ENCODE measurements at regions not wholly inside any gene's neighbourhood (a gene's known extent, or its start where the extent isn't known, plus 50 kb on each side); places are given as distances from the start of the nearest gene placed in this dataset.
A peak's percentile ranks its signal among the peaks of the same experiment; 100 is the strongest.

DNA sequence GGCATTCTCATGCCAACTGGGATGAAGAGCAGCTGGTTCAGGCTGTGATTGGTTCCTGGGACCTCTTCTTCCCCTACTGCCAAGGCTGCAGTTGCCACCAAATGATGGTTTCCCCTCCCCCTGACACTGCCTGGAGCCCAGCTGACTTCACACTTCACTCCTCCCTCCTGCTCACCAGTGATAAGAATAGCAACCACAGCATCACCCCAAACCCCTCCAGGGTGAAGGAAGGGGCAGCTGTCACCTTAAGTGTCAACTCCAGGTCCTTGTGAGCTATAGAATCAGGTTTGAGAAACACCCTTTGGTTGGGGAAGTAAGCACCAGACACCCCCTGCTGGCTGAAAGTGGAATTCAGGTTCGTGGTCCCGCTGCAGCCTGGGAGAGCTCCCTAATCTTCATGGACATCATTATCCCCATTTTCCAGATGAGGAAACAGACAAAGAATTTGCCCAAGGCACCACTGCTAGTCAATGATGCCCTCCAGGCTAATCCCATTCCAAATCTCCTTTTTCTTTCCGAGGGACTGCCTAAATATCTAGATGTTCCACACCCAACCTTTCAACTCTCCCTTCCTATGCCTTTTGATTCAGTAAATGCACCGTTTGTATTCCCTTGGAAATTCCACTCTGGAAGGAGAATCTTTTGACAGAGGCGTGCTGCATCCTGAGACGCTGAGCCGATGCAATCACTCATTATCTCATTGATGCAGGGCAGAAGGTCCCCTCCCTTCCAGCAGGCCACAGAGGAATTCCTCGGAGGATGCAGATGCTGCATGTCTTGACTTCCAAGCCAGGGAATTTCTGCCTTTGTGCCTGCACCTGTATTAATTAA, 50.6 kb upstream of the UQCRFS1 start:
- H3K9me3 ChIP-seq: no peaks in the 10 kb centered on the region
- no peak overlapping the region for H3K27ac ChIP-seq
- in situ Hi-C loops (cut with MboI; ENCODE audit: low pct_ligation_motif_present in 1 of 4, low pct_unique_long_range_greater_than_20kb in 1 of 4, low sequenced_read_pairs in 3 of 4): loop anchor here (25.0 kb wide), 1 partner anchor 526 kb away; no protein-coding TSS in a partner anchor
- DNase-seq: peak; percentile 34
- H3K36me3 ChIP-seq: no peaks in the 10 kb centered on the region
- intact Hi-C loops (cut with DNase I; ENCODE audit: low total_unique reads): no loop called here
- no peak overlapping the region for H3K4me3 ChIP-seq
- peaks cover 4% of the 10 kb centered on the region for H3K27me3 ChIP-seq
- H3K4me1 ChIP-seq: no peaks in the 10 kb centered on the region
- WGBS, 2 donors (ENCODE audit: low coverage in 1 of 2): 21 to 29% methylated on average over 2 to 8 of the region's 8 CpGs
- TF ChIP-seq, protein P1, sequence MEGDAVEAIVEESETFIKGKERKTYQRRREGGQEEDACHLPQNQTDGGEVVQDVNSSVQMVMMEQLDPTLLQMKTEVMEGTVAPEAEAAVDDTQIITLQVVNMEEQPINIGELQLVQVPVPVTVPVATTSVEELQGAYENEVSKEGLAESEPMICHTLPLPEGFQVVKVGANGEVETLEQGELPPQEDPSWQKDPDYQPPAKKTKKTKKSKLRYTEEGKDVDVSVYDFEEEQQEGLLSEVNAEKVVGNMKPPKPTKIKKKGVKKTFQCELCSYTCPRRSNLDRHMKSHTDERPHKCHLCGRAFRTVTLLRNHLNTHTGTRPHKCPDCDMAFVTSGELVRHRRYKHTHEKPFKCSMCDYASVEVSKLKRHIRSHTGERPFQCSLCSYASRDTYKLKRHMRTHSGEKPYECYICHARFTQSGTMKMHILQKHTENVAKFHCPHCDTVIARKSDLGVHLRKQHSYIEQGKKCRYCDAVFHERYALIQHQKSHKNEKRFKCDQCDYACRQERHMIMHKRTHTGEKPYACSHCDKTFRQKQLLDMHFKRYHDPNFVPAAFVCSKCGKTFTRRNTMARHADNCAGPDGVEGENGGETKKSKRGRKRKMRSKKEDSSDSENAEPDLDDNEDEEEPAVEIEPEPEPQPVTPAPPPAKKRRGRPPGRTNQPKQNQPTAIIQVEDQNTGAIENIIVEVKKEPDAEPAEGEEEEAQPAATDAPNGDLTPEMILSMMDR (IDR thresholded peaks at IDR 0.05): peak; percentile 50 to 74 (median 67)
- TF ChIP-seq EP300 (IDR thresholded peaks at IDR 0.05; ENCODE audit: low read depth) (no peak), POLR2A (IDR thresholded peaks at IDR 0.05) (no peak)

DNA sequence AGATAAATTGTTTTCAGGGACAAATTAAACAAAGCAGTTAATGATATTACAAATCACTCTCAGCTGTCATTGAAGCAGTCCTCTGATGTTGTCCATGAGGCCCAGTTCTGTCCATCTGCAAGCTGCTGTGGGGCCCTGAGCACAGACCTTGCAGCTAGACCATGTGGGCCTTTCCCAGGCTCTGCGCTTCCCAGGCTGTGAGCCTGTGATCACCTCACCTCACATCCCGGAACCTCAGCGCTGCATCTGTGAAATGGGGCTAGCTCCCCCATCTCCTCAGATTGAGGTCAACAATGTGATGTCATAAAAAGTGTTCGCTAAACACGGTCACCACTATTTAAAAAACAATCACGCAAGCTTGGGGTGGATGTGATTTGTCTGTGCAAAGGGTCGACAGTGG, 51.9 kb upstream of the UQCRFS1 start:
- Histone ChIP-seq H3K36me3 (no peaks in the 10 kb centered on the region), H3K9me3 (no peaks in the 10 kb centered on the region), H3K4me1 (no peaks in the 10 kb centered on the region), H3K4me3 (no peak overlapping the region), H3K27ac (no peak overlapping the region), H3K27me3 (peaks cover 12% of the 10 kb centered on the region)
- no peak for DNase-seq
- TF ChIP-seq EP300 (IDR thresholded peaks at IDR 0.05; ENCODE audit: low read depth) (no peak), POLR2A (IDR thresholded peaks at IDR 0.05) (no peak), POLR2AphosphoS5 (IDR thresholded peaks at IDR 0.05) (no peak)
- TF ChIP-seq, protein P1 (IDR thresholded peaks at IDR 0.05): no peak
- 73 to 88% methylated on average over 3 to 7 of the region's 7 CpGs for WGBS, 2 donors (ENCODE audit: low coverage in 1 of 2)
- intact Hi-C loops (cut with DNase I; ENCODE audit: low total_unique reads) (no loop called here), in situ Hi-C loops (cut with MboI; ENCODE audit: low pct_ligation_motif_present in 1 of 4, low pct_unique_long_range_greater_than_20kb in 1 of 4, low sequenced_read_pairs in 3 of 4) (loop anchor here (25.0 kb wide), 1 partner anchor 528 kb away; no protein-coding TSS in a partner anchor)

- no peaks in the 10 kb centered on the region for H3K4me1 ChIP-seq
- no peaks in the 10 kb centered on the region for H3K36me3 ChIP-seq
- no peaks in the 10 kb centered on the region for H3K9me3 ChIP-seq
- TF ChIP-seq POLR2AphosphoS5 (IDR thresholded peaks at IDR 0.05): no peak
- TF ChIP-seq POLR2A (IDR thresholded peaks at IDR 0.05): no peak
- TF ChIP-seq EP300 (IDR thresholded peaks at IDR 0.05; ENCODE audit: low read depth): no peak
- TF ChIP-seq, protein P1 (IDR thresholded peaks at IDR 0.05): no peak
- in situ Hi-C loops (cut with MboI; ENCODE audit: low pct_ligation_motif_present in 1 of 4, low pct_unique_long_range_greater_than_20kb in 1 of 4, low sequenced_read_pairs in 3 of 4) (loop anchor here (25.0 kb wide), 1 partner anchor 528 kb away; no protein-coding TSS in a partner anchor), intact Hi-C loops (cut with DNase I; ENCODE audit: low total_unique reads) (no loop called here)
- WGBS, 2 donors (ENCODE audit: low coverage in 1 of 2): 79 to 82% methylated on average over 3 to 6 of the region's 6 CpGs
- H3K27ac ChIP-seq: no peak overlapping the region
- H3K27me3 ChIP-seq: peaks cover 12% of the 10 kb centered on the region
- DNase-seq: no peak
- no peak overlapping the region for H3K4me3 ChIP-seq
Observed at GRCh38 chr19:29265436-29265835, 52.5 kb upstream of the UQCRFS1 start.

- intact Hi-C loops (cut with DNase I; ENCODE audit: low total_unique reads) (no loop called here), in situ Hi-C loops (cut with MboI; ENCODE audit: low pct_ligation_motif_present in 1 of 4, low pct_unique_long_range_greater_than_20kb in 1 of 4, low sequenced_read_pairs in 3 of 4) (loop anchor here (25.0 kb wide), 1 partner anchor 529 kb away; no protein-coding TSS in a partner anchor)
- Histone ChIP-seq H3K9me3 (no peaks in the 10 kb centered on the region), H3K27me3 (peaks cover 12% of the 10 kb centered on the region), H3K27ac (no peak overlapping the region), H3K4me1 (no peaks in the 10 kb centered on the region), H3K36me3 (no peaks in the 10 kb centered on the region), H3K4me3 (no peak overlapping the region)
- TF ChIP-seq POLR2A (IDR thresholded peaks at IDR 0.05) (no peak), EP300 (IDR thresholded peaks at IDR 0.05; ENCODE audit: low read depth) (no peak), POLR2AphosphoS5 (IDR thresholded peaks at IDR 0.05) (no peak)
- TF ChIP-seq, protein P1 (IDR thresholded peaks at IDR 0.05): no peak
- 0 to 39% methylated on average over 1 to 4 of the region's 4 CpGs for WGBS, 2 donors (ENCODE audit: low coverage in 1 of 2)
- no peak for DNase-seq
Observed at GRCh38 chr19:29266001-29266400, 53.0 kb upstream of the UQCRFS1 start.
